HUES48 (cell line): ENCODE measurements at regions not wholly inside any gene's neighbourhood (a gene's known extent, or its start where the extent isn't known, plus 50 kb on each side); places are given as distances from the start of the nearest gene placed in this dataset.

Experiments
- H3K27ac ChIP-seq: one replicate; pipeline ENCODE4 v1.7.0; 2013; ENCODE audit warnings: low read depth, low read length, inconsistent platforms
- H3K27me3 ChIP-seq: 2 replicates; pipeline ENCODE4 v1.6.1; 2013; ENCODE audit warnings: mild to moderate bottlenecking, low read length; ENCODE audit not compliant: control insufficient read depth, insufficient read depth
- H3K36me3 ChIP-seq: 2 replicates; pipeline ENCODE4 v1.6.1; 2013; ENCODE audit warnings: low read length; ENCODE audit not compliant: control insufficient read depth, insufficient read depth
- H3K4me1 ChIP-seq: 2 replicates; pipeline ENCODE4 v1.6.1; 2013; ENCODE audit warnings: mild to moderate bottlenecking, low read length; ENCODE audit not compliant: control insufficient read depth, insufficient read depth
- H3K4me3 ChIP-seq: 2 replicates; pipeline ENCODE4 v1.5.1; 2013; ENCODE audit warnings: mild to moderate bottlenecking, low read depth, low read length
- H3K9ac ChIP-seq: 2 replicates; pipeline ENCODE4 v1.6.1; 2013; ENCODE audit warnings: mild to moderate bottlenecking, low read depth, low read length, moderate library complexity
- H3K9me3 ChIP-seq: 2 replicates; pipeline ENCODE4 v1.6.1; 2013; ENCODE audit warnings: low read length; ENCODE audit not compliant: control insufficient read depth, insufficient read depth

GRCh38 chr9:2448193-2448738, 173.3 kb upstream of the VLDLR start:
- no peak overlapping the region for H3K27ac ChIP-seq
- no peaks in the 10 kb centered on the region for H3K9me3 ChIP-seq
- no peaks in the 10 kb centered on the region for H3K27me3 ChIP-seq
- H3K4me3 ChIP-seq: no peak overlapping the region
- H3K9ac ChIP-seq: no peak overlapping the region
- H3K36me3 ChIP-seq: no peaks in the 10 kb centered on the region
- no peaks in the 10 kb centered on the region for H3K4me1 ChIP-seq

- Histone ChIP-seq H3K4me1 (no peaks in the 10 kb centered on the region), H3K9me3 (no peaks in the 10 kb centered on the region), H3K4me3 (no peak overlapping the region), H3K27me3 (no peaks in the 10 kb centered on the region), H3K36me3 (no peaks in the 10 kb centered on the region), H3K27ac (no peak overlapping the region), H3K9ac (no peak overlapping the region)
Observed at GRCh38 chr9:2453106-2453505, 168.5 kb upstream of the VLDLR start.

DNA sequence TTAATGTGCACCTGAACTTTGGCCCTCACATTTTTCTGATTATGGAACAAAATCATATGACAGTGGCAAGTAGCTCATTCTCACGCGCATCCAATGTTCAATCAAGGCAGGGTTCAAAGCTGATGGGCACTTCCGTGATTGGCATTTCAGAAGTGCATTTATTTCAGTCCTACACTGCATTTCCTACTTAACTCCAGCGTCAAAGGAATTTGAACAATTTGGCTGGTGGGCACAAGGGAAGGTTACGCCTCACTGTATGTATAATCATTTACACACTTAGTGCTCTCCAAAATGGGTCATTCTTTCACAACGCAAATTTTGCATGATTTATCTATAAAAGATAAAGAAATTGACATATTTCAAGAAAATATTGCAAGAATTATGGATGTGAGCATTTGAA, 167.9 kb upstream of the VLDLR start:
- Histone ChIP-seq H3K27me3 (no peaks in the 10 kb centered on the region), H3K27ac (no peak overlapping the region), H3K4me1 (no peaks in the 10 kb centered on the region), H3K4me3 (no peak overlapping the region), H3K36me3 (no peaks in the 10 kb centered on the region), H3K9ac (no peak overlapping the region), H3K9me3 (no peaks in the 10 kb centered on the region)

DNA sequence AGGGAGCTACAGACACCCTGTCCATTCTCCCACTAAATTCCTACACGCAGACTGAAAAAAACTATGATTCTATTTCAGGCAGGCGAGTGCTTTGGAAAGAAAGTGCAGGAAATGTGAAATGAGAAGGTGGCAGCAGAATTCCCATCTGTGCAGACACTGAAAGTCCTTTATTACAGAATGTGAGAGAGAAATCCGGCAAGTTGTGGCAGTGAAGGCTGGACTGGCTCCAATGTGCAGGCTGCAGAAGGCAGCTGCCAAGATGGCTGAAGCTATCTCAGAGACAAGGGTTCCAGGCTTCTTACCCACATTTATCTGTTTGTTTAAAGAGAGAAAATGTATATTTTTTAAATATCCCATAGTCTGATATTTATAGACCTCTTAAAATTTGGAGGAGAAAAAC, 161.8 kb upstream of the VLDLR start:
- no peak overlapping the region for H3K4me3 ChIP-seq
- H3K4me1 ChIP-seq: no peaks in the 10 kb centered on the region
- H3K36me3 ChIP-seq: no peaks in the 10 kb centered on the region
- 0 out of 2 replicates have a peak, but pooled peaks cover 6% of the 10 kb centered on the region for H3K9me3 ChIP-seq
- no peak overlapping the region for H3K27ac ChIP-seq
- no peak overlapping the region for H3K9ac ChIP-seq
- no peaks in the 10 kb centered on the region for H3K27me3 ChIP-seq

DNA sequence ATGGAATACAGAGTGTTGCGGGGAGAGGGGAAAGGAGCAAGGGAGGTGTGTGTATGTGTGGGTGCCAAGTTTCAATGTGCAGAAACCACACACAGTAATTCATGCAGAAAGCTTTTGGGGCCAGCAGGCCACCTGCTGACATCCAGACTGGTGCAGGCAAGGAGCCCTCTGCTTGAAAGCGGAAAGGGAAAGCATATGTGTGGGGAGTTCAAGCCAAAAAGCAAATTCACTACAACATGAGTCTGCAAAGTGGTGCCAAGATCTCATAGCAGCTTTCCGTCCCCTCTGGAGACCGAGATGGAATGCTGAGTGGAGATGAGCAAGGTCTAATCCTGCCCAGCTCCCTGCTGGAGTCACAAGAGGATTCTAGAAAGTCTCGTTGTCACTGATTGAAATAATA, 159.7 kb upstream of the VLDLR start:
- H3K4me3 ChIP-seq: no peak overlapping the region
- H3K4me1 ChIP-seq: peaks cover 8% of the 10 kb centered on the region
- no peak overlapping the region for H3K9ac ChIP-seq
- no peaks in the 10 kb centered on the region for H3K27me3 ChIP-seq
- H3K36me3 ChIP-seq: no peaks in the 10 kb centered on the region
- 0 out of 2 replicates have a peak, but pooled peaks cover 7% of the 10 kb centered on the region for H3K9me3 ChIP-seq
- H3K27ac ChIP-seq: no peak overlapping the region

GRCh38 chr9:2464624-2465023, 157.0 kb upstream of the VLDLR start:
- Histone ChIP-seq H3K27ac (no peak overlapping the region), H3K9ac (no peak overlapping the region)

GRCh38 chr9:2465516-2465915, 156.1 kb upstream of the VLDLR start:
- Histone ChIP-seq H3K9me3 (0 out of 2 replicates have a peak, but pooled peaks cover 7% of the 10 kb centered on the region), H3K27me3 (no peaks in the 10 kb centered on the region), H3K4me1 (peaks cover 8% of the 10 kb centered on the region), H3K27ac (no peak overlapping the region), H3K9ac (no peak overlapping the region), H3K4me3 (no peak overlapping the region), H3K36me3 (no peaks in the 10 kb centered on the region)

More at GRCh38 chr9:2464624-2465023, 157.0 kb upstream of the VLDLR start:
- Histone ChIP-seq H3K4me1 (peaks cover 8% of the 10 kb centered on the region), H3K4me3 (no peak overlapping the region), H3K9me3 (0 out of 2 replicates have a peak, but pooled peaks cover 7% of the 10 kb centered on the region), H3K27me3 (no peaks in the 10 kb centered on the region), H3K36me3 (no peaks in the 10 kb centered on the region)

DNA sequence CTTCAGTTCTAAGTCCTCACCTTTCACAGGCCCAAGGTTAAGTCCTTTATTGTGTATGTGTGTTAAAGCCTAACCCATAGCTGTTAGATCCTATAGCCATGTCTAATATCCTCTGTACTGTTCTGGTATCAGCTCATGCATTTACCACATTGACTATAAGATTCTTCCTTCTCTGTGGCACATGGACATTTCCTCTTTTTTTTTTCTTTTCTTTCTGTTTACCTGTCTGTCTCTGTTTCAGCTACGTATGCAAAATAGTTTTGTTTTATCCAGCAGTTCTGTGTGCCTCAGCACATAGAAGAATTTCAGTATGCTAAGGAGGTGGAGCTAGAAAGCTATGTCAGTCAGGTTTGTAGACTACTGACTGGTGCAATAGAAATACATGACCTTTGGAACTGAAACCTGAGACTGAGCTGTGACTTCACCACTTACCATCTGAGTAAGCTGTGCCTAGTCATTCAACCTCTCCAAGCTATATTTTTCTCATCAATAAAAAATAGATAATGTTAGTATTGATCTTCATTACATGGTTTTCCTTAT, 155.6 kb upstream of the VLDLR start:
- no peak overlapping the region for H3K9ac ChIP-seq
- H3K4me3 ChIP-seq: no peak overlapping the region

DNA sequence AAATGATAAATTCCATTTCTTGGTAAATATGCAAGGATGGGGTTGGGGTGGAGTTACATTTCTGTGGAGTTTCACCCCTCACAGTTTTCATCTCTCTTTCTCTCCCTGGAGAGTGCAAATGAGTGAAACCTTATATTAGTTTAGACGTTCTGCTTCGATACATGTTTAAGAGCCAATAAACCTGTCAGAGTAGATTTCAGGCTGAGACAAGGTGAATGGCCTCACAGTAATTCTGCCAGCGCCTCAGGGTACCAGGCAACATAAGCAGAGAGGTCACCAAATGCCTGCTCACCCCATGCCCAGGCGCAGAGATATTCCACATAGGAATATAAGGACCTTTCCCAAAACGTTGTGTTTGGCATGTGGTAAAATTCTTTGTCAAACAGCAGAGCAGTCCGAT, 154.9 kb upstream of the VLDLR start:
- Histone ChIP-seq H3K9ac (no peak overlapping the region), H3K4me1 (peaks cover 8% of the 10 kb centered on the region), H3K27me3 (no peaks in the 10 kb centered on the region), H3K27ac (no peak overlapping the region), H3K36me3 (no peaks in the 10 kb centered on the region), H3K4me3 (no peak overlapping the region), H3K9me3 (0 out of 2 replicates have a peak, but pooled peaks cover 7% of the 10 kb centered on the region)

More for the DNA sequence above, 155.6 kb upstream of the VLDLR start:
- H3K36me3 ChIP-seq: no peaks in the 10 kb centered on the region
- H3K27ac ChIP-seq: no peak overlapping the region
- H3K4me1 ChIP-seq: peaks cover 8% of the 10 kb centered on the region
- 0 out of 2 replicates have a peak, but pooled peaks cover 7% of the 10 kb centered on the region for H3K9me3 ChIP-seq
- H3K27me3 ChIP-seq: no peaks in the 10 kb centered on the region

- Histone ChIP-seq H3K36me3 (no peaks in the 10 kb centered on the region), H3K4me3 (no peak overlapping the region), H3K9me3 (0 out of 2 replicates have a peak, but pooled peaks cover 1% of the 10 kb centered on the region), H3K27ac (no peak overlapping the region), H3K4me1 (peaks cover 8% of the 10 kb centered on the region), H3K9ac (no peak overlapping the region), H3K27me3 (no peaks in the 10 kb centered on the region)
Observed at GRCh38 chr9:2469681-2470221, 151.8 kb upstream of the VLDLR start.

- no peak overlapping the region for H3K27ac ChIP-seq
- H3K9ac ChIP-seq: no peak overlapping the region
- H3K9me3 ChIP-seq: no peaks in the 10 kb centered on the region
- H3K4me3 ChIP-seq: no peak overlapping the region
- no peaks in the 10 kb centered on the region for H3K27me3 ChIP-seq
- peaks cover 12% of the 10 kb centered on the region for H3K4me1 ChIP-seq
- H3K36me3 ChIP-seq: no peaks in the 10 kb centered on the region
Observed at GRCh38 chr9:2473681-2474080, 147.9 kb upstream of the VLDLR start.
